Body of pancreas (tissue), 4 donors: ENCODE measurements at regions not wholly inside any gene's neighbourhood (a gene's known extent, or its start where the extent isn't known, plus 50 kb on each side); places are given as distances from the start of the nearest gene placed in this dataset.

ENCODE experiments used
- ATAC-seq: fragments of 150-250 bp; one replicate; pipeline ENCODE4 v1.9.1; 2016
- DNase-seq, 4 donors: peaks; one replicate each; pipeline ENCODE4 v3.0.0-alpha.2; 2019
- H3K27ac ChIP-seq, 4 donors: fragments of 200-600 bp; sonication (generic); 1 replicate in 3 of 4; 2 replicates in 1 of 4; pipeline versions ENCODE4 v1.5.1 to v1.6.1; 2016 to 2019; ENCODE audit warnings: mild to moderate bottlenecking in 1 of 4, mixed read lengths in 1 of 4, moderate library complexity in 1 of 4
- H3K27me3 ChIP-seq, 2 donors: fragments of 200-600 bp; sonication (generic); one replicate each; pipeline ENCODE4 v1.6.0; 2016; ENCODE audit warnings: mild to moderate bottlenecking in 1 of 2
- H3K36me3 ChIP-seq, 2 donors: fragments of 200-600 bp; sonication (generic); replicated peaks in 1 of 2; 2 replicates each; pipeline ENCODE4 v1.5.1; 2016; ENCODE audit warnings: low read depth in 2 of 2; ENCODE audit not compliant: insufficient read depth in 1 of 2
- H3K4me1 ChIP-seq: fragments of 200-600 bp; sonication (generic); one replicate; pipeline ENCODE4 v1.6.0; 2016
- H3K4me3 ChIP-seq, 2 donors: fragments of 200-600 bp; sonication (generic); 1 replicate in 1 of 2; 2 replicates in 1 of 2; pipeline ENCODE4 v1.5.1; 2016 to 2019
- H3K9me3 ChIP-seq, 3 donors: fragments of 200-600 bp; sonication (generic); 1 replicate in 2 of 3; 2 replicates in 1 of 3; pipeline ENCODE4 v1.5.1; 2016
- POLR2A ChIP-seq, 3 donors: fragments of 450-650 bp; IDR thresholded peaks; one replicate each; pipeline ENCODE4 v1.6.1; 2016; ENCODE audit warnings: antibody characterized with exemption in 3 of 3, mild to moderate bottlenecking in 2 of 3
- WGBS, 2 donors: methylation state at CpG; one replicate each; pipeline ENCODE4 v1.1.5; 2017; 5-methylcytosine and 5-hydroxymethylcytosine counted together
- intact Hi-C: fragments of 100-400 bp; cut with DNase I; formaldehyde crosslinking; loops from one replicate; pipeline ENCODE4 v1.15.1; 2023
- TF ChIP-seq, protein P1 (sequence below), 7 experiments: fragments of 450-650 bp in 4 of 7; fragments of 200-600 bp in 3 of 7; sonication (generic) in 3 of 7; IDR thresholded peaks; one replicate each; pipeline ENCODE4 v1.5.1; 2016 to 2019; ENCODE audit warnings: antibody characterized with exemption in 7 of 7

DNA sequence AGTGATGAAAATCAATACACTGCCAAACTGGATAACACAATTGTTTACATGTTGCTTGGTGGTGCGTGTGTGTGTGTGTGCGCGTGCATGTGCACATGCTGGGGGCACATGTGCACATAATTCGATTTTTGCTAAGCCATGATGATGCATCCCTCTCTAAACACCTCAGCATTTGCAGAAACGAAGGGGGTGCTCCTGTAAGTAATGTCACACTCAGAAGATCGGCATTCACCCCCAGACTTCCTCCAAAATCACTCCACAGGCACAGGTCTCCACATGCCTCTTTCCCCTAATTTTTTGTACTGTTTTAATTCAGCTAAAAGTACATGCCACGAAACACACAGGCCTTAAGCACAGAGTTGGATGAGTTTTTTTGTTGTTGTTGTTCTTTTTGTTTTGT, 341.5 kb downstream of the SHANK2 start:
- TF ChIP-seq POLR2A (IDR thresholded peaks at IDR 0.05): no peak
- TF ChIP-seq, protein P1, sequence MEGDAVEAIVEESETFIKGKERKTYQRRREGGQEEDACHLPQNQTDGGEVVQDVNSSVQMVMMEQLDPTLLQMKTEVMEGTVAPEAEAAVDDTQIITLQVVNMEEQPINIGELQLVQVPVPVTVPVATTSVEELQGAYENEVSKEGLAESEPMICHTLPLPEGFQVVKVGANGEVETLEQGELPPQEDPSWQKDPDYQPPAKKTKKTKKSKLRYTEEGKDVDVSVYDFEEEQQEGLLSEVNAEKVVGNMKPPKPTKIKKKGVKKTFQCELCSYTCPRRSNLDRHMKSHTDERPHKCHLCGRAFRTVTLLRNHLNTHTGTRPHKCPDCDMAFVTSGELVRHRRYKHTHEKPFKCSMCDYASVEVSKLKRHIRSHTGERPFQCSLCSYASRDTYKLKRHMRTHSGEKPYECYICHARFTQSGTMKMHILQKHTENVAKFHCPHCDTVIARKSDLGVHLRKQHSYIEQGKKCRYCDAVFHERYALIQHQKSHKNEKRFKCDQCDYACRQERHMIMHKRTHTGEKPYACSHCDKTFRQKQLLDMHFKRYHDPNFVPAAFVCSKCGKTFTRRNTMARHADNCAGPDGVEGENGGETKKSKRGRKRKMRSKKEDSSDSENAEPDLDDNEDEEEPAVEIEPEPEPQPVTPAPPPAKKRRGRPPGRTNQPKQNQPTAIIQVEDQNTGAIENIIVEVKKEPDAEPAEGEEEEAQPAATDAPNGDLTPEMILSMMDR (IDR thresholded peaks at IDR 0.05): no peak
- no peak for DNase-seq

DNA sequence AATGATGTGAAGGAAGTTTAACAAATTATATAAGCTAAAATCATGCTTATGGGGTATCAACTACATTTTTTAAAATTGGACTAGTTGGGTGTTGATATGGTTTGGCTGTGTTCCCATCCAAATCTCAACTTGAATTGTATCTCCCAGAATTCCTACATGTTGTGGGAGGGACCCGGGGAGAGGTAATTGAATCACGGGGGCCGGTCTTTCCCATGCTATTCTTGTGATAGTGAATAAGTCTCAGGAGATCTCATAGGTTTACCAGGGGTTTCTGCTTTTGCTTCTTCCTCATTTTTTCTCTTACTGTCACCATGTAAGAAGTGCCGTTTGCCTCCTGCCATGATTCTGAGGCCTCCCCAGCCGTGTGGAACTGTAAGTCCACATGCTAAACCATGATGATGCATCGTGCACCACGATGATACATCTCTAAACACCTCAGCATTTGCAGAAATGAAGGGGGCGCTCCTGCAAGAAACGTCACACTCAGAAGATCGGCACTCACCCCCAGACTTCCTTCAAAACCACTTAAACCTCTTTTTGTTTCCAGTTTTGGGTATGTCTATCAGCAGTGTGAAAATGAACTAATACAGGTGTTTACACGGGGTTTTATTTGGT, 340.0 kb downstream of the SHANK2 start:
- intact Hi-C loops: no loop called here
- Histone ChIP-seq H3K27me3 (no peaks in the 10 kb centered on the region), H3K4me3 (no peak overlapping the region), H3K27ac (no peak overlapping the region), H3K9me3 (no peaks in the 10 kb centered on the region), H3K4me1 (peaks cover 7% of the 10 kb centered on the region), H3K36me3 (no peaks in the 10 kb centered on the region)
- WGBS, 2 donors: 85% methylated on average over 11 of the region's 11 CpGs
- DNase-seq (no peak), ATAC-seq (no peak)
- no peak for TF ChIP-seq POLR2A (IDR thresholded peaks at IDR 0.05)
- TF ChIP-seq, protein P1 (IDR thresholded peaks at IDR 0.05): no peak

More for the DNA sequence above, 341.5 kb downstream of the SHANK2 start:
- H3K27me3 ChIP-seq: no peaks in the 10 kb centered on the region
- H3K36me3 ChIP-seq: no peaks in the 10 kb centered on the region
- no peak overlapping the region for H3K4me3 ChIP-seq
- WGBS, 2 donors: 85% methylated on average over 7 of the region's 7 CpGs
- no peaks in the 10 kb centered on the region for H3K9me3 ChIP-seq
- H3K27ac ChIP-seq: no peak overlapping the region
- no peak for ATAC-seq
- intact Hi-C loops: no loop called here
- H3K4me1 ChIP-seq: peaks cover 7% of the 10 kb centered on the region

DNA sequence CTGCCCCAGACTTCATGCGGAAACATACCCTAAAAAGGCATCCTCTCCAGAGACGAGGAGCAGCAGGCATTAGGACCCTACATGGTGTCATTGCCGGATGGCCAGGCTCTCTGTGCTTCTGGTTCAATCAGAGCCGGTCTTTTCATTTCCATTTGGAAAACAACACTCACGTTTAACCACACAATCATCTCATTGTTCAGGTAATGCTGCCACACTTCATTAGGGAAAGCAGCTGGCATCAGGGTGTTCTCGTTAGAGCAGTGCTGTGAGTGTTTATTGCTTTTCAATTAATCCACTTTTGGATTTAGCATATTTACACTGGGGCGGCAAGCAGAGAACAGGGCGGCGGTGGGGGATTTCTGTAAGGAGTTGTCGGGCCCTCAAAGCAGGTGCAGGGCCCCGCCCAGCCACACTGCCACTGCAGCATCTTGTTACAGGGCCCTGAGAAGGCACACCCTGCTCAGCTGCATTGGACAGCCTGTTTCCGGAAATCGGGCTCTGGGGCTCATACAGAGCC, 338.6 kb downstream of the SHANK2 start:
- Histone ChIP-seq H3K4me3 (no peak overlapping the region), H3K9me3 (no peaks in the 10 kb centered on the region), H3K36me3 (no peaks in the 10 kb centered on the region), H3K27ac (peak overlapping the region in 2 of 4 donors; percentile 14 to 23), H3K27me3 (no peaks in the 10 kb centered on the region), H3K4me1 (peaks cover 7% of the 10 kb centered on the region)
- intact Hi-C loops: no loop called here
- ATAC-seq (peak; percentile 35), DNase-seq (no peak)
- TF ChIP-seq, protein P1 (IDR thresholded peaks at IDR 0.05): no peak
- no peak for TF ChIP-seq POLR2A (IDR thresholded peaks at IDR 0.05)
- WGBS, 2 donors: 49 to 52% methylated on average over 11 to 13 of the region's 13 CpGs

DNA sequence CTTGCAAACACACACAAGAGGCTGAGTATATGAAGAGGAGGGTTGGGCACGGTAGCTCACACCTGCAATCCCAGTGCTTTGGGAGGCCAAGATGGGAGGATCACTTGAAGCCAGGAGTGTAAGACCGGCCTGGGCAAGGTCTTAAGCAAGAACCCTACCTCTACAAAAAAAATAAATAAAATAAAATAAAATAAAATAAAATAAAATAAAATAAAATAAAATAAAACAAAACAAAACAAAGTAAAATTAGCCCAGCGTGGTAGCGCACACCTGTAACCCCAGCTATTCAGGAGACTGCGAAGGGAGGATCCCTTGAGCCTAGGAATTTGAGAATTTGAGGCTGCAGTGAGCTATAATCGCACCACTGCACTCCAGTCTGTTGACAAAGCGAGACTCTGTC, 337.9 kb downstream of the SHANK2 start:
- H3K36me3 ChIP-seq: no peaks in the 10 kb centered on the region
- intact Hi-C loops: no loop called here
- no peak for TF ChIP-seq POLR2A (IDR thresholded peaks at IDR 0.05)
- TF ChIP-seq, protein P1 (IDR thresholded peaks at IDR 0.05): no peak
- H3K4me3 ChIP-seq: no peak overlapping the region
- no peaks in the 10 kb centered on the region for H3K9me3 ChIP-seq
- no peaks in the 10 kb centered on the region for H3K27me3 ChIP-seq
- WGBS, 2 donors: 90 to 96% methylated on average over 7 of the region's 7 CpGs
- no peak overlapping the region for H3K27ac ChIP-seq
- peaks cover 7% of the 10 kb centered on the region for H3K4me1 ChIP-seq
- ATAC-seq (no peak), DNase-seq (no peak)
